ENCODE measurements at regions not wholly inside any gene's neighbourhood (a gene's known extent, or its start where the extent isn't known, plus 50 kb on each side); places are given as distances from the start of the nearest gene placed in this dataset.

DNA sequence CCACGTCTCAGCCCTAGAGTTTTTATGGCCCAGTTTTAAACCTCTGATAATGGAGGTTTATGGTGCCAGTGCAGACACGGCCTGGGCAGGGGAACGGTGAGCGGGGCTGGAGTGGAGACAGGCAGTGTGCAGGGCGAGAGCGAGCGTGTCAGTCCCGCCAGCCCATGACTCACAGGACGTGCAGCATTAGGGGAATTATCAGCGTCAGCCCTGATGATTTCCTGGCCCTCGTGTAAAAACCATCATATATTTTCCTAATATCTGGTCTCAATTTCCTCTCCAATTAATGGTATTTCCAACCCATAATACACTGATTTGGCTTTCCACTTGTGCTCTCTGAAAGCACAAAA is 104.6 kb upstream of the VSTM2B start:
- DNase-seq (ENCODE audit: low read depth), result peak; percentile 32

DNA sequence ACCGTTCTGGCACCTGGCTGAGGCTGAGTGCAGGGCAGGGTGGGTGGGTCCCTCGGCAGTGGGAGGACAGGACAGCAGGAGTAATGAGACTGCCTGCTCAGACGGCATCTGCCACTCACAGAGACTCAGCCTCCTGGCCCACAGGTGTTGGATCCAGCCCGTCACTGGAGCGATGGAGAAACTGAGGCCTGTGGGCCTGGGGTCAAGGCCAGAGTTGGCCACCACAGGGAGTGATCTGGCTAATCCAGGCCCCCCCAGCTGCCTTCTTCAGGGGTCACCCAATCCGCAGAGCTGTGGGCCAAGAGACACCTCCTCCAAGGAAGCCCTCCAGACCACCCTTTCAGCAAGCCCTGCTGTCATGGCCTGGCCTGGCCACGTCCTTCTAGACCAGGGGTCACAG is 103.7 kb upstream of the VSTM2B start:
- no peak for DNase-seq (ENCODE audit: low read depth)

DNA sequence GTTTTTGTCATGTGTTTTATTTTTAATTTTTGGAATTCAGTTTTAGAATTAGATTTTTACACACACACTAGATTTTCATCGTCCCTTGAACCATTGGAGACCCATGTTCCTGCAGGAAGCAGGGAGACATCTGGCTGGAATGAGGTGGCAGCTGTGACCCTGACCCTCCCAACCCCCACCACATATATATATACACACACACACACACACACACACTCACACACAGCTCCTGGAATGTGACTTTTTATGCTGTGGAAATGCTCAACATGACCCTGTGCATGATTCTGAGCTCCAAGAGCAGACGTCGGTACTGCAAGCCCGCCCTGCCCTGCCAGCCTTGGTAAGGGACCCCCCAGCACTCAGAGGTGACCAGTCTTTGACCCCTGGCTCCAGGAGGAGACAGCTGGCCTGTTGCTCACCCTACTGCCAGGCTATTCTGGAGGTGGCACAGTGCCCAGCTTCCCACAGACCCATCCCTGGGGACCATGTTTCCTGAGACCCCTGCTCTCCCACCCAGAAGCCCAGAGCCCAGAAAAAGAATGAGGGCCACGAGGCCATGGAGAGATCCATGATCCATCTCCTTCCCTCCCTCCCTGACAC is 103.2 kb upstream of the VSTM2B start:
- DNase-seq (ENCODE audit: low read depth), result no peak

DNA sequence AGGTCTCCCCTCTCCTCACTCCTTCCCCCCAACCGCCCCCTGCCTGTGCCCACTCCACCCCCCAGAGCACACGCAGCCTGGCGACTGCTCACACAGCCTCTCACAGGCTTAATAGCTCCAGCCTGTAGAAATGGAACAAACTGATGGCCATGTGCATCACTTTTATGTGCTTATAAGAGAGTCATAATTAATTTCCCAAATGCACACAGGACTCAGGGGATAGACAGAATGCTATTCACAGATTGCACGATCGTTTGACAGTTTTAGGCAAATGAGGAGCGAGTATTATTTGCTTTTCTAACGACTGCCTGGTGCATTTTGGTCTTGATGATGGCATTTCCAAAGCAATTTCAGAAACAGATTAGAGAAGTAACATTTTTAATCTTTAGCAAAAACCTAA is 97.7 kb upstream of the VSTM2B start:
- DNase-seq (ENCODE audit: low read depth), result no peak

DNA sequence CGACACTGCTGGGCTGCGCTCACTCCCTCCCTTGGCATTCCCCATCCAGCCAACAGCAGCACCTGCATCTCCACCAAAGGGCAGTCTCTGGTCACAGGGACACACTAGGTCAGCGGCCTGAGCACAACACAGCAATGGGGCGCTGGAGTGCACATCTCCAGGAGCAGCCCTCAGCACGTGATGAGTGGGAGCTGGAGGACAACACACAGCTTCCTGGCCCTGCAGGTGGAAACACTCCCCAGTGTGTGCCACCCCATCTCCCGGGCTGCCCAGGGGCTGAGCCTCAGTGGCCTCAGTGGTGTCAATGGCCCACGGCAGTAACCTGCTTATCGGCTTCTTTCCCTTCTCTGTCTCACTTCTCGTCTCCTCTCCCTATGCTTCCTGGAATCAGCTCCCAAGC is 96.8 kb upstream of the VSTM2B start:
- no peak for DNase-seq (ENCODE audit: low read depth)

DNA sequence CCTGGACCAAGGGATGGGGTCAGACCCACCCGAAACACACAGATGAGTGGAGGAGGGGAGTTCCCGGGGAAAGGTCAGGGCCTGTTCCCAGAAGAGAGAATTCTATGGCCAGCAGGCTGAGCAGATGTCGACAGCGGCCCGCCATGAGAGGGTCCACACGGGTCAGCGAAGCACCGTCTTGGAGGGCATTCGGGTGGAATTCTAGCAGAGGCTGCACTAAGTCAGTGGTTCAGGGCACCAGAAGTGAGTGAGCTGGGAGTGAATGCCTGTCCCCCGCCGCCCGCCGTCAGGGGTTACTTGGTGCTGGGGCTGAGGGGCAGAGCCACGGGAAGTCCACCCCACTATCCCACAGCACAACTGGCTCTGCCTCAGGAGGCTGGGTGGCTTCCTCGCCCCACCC is 96.2 kb upstream of the VSTM2B start:
- DNase-seq (ENCODE audit: low read depth), result no peak

DNA sequence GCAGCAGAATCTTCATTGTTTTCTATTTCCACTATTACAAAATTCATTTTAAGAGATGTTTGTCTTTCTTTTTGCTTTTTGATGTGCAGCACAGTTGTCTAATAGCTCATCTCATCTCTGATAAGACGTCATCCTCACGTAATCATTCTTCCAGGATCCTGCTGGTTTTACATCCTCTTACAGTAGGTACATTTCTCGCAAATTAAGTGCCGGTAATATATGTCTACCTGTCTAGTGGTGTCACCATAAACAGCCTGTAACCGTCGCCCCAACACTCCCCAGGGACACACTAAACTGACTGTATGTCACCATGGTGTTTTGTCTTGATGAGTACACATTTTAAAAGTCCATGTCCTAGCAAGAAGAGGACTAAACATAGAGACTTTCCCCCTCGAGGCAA is 94.5 kb upstream of the VSTM2B start:
- no peak for DNase-seq (ENCODE audit: low read depth)

DNA sequence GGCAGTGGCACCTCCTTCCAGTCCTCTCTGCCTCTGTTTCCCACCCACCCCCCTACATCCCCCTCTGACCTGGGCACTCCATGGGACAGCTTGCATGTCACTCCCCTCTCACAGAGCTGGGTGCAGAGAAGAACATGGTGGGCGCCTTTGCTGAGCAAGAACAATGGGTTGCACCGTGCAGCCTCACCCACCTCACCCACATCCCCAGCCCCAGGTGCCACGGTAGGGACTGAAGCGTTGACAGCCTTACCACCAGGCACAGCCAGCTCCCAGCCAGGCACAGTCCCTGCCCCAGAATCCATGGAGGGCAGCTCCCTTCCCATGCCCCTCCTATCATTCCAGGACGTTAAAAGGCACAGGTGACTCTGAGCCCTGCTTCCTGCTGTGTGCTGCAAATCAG is 93.1 kb upstream of the VSTM2B start:
- DNase-seq (ENCODE audit: low read depth), result no peak

DNA sequence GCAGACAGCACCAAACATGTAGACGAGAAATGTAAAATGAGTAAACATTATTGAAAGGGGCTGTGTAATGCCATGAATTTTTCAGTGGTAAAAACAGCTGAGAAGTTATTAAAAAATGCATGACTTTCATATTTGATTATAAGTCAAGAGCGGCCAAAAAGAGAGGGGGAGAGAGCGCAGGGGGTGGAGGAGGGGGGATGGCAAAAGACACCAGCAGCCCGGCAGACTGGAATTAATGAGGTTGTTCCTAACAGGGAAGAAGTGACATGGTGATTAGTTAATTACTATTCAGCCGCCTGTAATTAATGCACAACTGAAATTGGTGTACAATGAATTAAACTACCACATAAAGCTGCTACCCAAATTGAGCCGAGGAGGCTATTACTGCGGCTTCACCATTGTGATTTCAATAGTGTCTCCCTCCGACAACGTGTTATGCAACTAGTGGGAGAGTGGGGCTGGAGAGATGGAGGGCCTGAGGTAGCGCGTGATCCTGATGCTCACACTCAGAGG is 89.1 kb upstream of the VSTM2B start:
- no peak for DNase-seq (ENCODE audit: low read depth)

DNA sequence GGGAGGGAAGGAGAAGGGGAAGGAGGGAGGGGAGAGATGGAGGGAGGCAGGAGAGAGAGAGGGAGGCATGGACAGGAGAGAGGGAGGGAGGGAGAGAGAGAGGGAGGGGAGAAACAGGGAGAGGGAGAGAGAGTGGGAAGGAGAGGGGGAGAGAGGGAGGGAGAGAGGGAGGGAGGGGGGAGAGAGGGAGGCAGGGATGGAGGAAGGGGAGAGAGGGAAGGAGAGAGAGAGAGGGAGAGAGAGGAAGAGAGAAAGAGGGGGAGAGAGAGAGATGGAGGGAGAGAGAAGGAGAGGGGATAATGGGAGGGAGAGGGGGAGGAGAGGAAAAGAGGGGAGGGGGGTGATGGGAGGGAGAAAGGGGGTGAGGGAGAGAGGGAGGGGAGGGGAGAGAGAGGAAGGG is 86.8 kb upstream of the VSTM2B start:
- DNase-seq (ENCODE audit: low read depth), result no peak

DNA sequence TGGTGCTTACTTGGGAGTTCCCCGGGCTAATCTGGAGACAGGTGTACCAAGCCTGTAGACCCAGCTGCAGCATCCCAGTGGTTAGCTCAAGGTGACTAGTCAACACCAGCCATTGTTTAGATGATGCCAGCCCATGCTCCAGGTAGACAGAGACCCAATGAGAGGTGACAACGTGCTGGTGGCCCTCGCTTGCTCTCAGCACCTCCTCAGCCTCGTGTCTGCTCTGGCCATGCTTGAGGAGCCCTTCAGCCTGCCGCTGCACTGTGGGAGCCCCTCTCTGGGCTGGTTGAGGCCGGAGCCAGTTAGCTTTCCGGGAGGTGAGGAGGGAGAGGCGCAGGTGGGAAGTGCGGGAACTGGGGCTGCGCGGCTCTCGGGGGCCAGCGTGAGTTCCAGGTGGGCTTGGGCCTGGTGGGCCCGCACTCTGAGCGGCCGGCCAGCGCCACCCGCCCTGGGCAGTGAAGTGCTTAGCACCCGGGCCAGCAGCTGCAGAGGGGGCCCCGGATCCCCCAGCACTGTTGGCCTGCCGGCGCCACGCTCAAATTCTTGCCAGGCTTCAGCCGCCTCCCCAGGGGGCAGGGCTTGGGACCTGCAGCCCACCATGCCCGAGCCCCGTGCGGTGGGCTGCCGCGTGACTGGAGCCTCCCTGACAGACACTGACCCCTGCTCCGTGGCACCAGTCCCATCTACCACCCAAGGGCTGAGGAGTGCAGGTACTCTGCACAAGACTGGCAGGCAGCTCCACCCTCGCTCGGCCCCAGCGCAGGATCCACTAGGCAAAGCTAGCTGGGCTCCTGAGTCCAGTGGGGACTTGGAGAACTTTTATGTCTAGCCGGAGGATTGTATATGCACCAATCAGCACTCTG is 85.9 kb upstream of the VSTM2B start:
- DNase-seq (ENCODE audit: low read depth), result no peak

DNA sequence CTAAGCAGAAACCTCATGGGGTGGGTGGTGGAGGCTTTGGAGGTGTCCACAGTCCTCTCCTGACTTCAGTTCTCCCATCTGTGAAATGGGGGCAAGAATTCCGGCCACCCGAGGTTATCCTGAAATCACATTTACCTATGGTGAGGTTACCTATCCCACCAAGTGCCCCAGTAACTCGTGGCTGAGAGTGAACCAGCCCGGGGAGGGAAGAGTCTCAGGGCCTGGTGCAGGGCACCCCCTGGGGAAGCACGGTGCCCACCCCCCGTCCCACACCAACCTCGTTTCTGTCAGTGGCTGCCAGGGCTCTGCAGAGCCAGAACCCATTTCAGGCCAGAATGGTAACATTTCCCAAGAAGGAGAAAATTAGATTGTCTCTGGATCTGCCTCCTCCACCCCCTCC is 83.7 kb upstream of the VSTM2B start:
- DNase-seq (ENCODE audit: low read depth), result no peak

DNA sequence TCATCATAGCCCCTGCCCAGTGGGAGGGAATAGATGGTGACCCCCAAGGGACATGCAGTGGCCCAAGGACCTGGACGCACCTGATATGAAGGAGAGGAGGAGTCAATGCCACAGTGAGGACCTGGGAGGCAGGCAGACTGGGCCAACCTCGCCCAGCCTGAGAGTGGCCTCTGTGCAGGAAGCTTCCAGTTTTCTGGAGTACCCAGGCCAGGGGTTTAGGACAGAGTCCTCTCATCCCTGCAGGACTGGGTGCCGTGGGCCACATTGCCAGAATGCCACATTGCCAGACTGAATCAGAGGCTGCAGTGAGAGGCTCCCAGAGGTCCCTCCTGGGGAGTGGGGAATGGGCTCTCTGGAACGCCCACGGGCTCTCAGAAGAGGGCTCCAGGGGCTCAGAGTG is 82.9 kb upstream of the VSTM2B start:
- no peak for DNase-seq (ENCODE audit: low read depth)

DNA sequence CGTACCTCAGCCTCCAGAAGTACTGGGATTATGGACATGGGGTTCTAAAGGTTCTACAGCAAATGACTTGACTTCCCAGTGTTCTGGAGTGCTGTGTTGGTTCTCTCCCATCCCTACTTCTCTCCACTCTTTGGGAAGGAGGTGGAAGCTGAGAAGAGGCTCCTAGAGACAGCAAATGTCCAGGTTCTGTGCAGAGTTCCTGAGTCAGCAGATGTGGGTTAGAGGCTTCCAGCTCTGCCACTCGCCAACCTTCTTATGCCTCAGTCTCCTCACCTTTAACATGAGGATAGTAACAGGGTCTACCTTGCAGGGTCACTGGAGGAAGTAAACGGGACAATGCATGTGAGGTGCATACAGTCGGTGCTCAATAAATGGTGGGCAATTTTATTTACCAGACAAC is 80.5 kb upstream of the VSTM2B start:
- DNase-seq (ENCODE audit: low read depth), result no peak

DNA sequence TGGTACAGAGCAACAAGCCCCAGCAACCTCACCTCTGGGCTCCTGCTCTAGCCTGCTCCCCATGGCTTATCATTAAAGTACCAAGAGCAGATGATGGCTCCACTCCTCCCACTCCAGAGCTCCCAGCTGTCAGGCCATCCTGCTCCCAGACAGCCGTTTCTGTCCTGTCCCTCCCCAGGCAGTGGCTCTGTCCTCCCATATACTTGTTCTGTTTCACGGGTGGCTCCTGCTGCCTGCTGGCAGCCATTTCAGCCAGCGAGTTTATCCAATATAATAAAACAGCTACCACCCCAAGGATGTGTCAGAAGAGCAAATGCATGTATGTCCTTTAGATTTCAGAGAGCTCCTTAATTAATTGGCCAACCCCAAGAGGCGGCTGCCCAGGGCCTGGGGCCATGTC is 79.4 kb upstream of the VSTM2B start:
- no peak for DNase-seq (ENCODE audit: low read depth)

DNA sequence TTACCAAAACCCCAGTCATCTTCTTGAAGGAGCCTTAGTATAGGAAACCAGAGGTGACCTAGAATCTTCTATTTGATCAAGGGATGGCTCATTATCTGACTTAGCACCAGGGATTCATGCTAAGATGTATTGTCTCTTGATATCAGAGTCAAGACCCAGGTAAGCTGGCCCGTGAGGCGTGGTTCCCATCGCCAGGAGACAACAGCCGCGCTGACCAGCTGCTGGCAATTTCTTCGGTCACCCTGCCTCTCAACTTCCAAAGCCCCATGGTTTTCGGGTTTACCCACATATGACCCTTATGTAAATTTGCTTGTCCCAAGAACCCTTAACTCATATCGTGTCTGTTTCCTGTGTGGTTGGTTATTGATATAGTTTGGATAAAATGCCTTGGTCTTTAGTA is 77.7 kb upstream of the VSTM2B start:
- DNase-seq (ENCODE audit: low read depth), result no peak

DNA sequence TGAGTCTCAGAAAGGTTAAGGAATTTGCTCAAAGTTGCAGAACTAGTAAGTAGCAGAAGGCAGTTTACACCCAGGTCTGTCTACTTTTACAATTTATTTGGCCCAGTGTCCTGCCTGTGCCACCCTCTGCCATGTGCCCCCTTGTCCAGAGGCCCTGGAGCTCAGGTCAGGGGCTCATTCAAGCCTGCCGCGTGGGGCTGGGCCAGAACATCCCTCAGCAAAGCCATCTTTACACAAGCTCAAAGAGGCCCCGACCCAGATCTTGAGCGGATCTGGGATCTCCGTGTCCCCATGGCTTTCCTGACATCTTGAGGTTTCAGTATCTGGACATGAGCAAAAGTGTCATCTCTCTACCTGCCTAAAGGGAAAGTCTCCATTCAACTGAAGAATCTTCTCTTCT is 76.4 kb upstream of the VSTM2B start:
- DNase-seq (ENCODE audit: low read depth), result no peak

DNA sequence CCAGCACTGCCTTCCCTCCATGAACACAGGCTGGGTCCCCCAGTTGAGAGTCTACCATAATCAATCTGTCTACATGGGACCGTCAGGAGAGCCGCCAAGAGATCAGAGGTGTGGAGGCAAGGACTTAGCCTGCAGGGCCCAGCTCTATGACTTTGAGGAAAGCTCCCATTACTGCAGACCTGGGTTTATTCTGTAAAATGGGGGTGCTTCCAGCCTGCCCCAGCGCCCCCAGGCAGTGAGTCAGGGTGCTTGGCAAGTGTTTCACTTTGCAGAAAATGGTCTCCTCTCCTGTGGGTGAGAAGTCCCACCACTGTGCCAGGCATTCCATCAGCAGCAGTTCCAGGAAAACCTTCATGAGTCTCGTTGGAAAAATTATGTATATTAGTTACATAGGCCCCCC is 75.5 kb upstream of the VSTM2B start:
- DNase-seq (ENCODE audit: low read depth), result no peak

DNA sequence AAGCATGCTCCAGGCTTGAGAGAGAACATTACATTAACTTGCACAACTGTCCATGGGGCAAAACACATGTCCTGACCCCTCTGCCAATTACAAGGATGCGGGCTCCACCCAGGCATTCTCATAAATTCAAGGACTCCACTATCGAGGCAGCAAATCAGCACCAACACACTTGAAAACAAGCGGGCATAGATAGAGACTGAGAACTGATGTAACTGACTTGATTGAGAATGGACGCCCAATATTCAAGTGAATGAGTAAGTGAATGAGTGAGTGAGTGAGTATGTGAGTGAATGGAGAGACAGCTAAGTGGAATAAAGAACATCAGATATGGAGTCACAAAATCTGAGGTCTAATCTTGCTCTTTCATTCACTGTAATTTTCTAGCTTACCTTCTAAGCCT is 75.0 kb upstream of the VSTM2B start:
- no peak for DNase-seq (ENCODE audit: low read depth)

DNA sequence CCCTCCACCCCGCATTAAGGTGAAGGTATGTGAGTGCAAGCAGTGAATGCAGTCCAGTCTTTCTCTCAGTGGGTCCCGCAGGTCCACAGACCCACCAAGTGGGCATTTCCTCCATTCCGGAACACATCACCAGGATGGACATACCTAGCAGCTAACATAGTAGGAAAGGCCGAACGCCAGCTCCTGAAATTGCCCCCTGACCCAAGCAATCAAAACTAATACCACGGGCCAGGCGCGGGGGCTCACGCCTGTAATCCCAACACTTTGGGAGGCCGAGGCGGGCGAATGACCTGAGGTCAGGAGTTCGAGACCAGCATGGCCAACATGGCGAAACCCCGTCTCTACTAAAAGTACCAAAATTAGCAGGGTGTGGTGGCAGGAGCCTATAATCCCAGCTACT is 71.7 kb upstream of the VSTM2B start:
- no peak for DNase-seq (ENCODE audit: low read depth)

DNA sequence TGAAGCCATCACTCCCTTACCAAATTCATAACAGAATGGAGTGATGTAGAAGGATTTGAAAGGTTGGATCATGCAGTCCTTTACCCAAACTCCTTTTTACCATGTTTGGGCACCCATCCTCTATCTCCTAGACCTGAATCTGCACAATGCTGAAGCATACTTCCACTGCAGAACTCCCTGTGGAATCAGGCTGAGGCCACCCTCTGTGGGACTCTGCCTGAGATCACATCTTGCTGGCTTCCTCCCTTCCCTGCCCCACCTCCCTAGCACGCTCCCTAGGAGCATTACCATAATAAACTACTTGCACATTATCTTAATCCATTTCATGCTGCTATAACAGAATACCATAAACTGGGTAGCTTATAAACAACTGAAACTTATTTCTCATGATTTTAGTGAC is 68.4 kb upstream of the VSTM2B start:
- DNase-seq (ENCODE audit: low read depth), result no peak

DNA sequence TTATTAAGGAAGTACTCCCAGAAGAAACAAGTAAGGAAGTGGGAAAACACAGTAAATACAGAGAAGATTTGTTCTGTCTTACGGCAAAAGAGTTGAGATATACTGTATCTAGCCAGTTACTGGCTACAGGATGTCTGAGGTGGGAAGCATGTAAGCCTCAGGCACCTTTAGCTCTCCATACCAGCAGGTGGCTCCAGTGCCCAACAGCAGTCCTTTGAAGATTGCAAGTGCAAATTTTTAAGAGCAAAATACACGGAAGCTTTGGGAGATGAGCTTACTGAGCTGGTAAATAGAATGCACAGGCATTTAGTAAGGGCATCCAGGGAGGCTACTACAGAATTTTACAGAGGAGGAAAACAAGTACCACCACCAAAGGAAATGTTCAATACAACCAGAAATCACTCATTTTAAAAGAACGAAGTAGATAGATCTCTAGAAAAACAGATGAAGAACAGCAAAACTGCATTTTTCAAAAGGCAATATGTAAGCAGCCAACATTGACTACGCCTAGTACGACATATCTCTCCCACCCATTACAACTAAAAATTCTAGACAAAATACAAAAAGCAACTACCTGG is 57.9 kb upstream of the VSTM2B start:
- DNase-seq (ENCODE audit: low read depth), result peak; percentile 56

DNA sequence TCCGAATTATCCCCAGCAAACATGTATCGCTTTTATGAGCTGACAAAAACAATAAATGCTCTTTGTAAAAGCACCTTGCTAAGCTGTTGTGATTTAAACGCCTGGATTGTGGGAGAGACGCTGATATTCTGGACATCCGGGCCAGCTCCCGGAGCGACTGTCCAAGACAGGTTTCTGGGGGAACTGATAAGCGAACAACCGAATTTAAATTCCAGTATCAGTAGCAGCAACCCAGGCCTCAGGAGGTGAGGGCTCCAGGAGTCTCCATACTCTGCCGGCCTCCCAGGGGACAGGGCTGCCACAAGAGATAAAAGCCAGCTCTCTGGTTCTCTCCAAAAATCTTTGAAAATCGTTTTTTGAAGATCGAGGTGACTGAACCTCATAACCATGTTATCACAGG is 50.3 kb upstream of the VSTM2B start:
- DNase-seq (ENCODE audit: low read depth), result no peak
